ENCODE measurements at regions not wholly inside any gene's neighbourhood (a gene's known extent, or its start where the extent isn't known, plus 50 kb on each side); places are given as distances from the start of the nearest gene placed in this dataset.
"Not testable (repeated sequence)": the region's sequence is repeated elsewhere in the genome, so short reads cannot be mapped to it uniquely, and the experiment has no call there.

DNA sequence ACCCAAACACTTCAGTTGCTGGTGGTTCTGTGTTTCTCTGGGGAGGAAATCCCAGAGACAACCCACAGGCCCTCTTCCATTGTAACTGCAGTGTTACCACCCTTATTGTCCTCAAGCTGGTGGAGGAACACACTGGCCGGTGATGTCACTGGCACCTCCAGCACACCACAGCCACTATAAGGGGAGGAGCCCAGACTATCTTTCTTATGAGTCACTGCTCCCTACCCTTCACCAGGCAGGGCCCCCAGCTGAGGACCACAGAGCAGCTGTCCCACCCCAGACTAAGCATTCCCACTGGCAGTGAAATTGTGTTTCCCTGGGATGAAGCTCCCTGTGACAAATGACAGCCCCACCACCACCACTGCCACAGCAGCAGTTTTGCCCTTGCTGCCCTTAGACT is 171.8 kb upstream of the FGF16 start:
- ATAC-seq (no peak), DNase-seq (ENCODE audit: low spot score in 2 of 2) (no peak)
- Mint-ChIP-seq H3K36me3 (peaks cover 0 to under 1% of the 10 kb centered on the region in 2 donors), H3K9me3 (peaks cover 4 to 9% of the 10 kb centered on the region in 2 donors), H3K27ac (no peak overlapping the region)

DNA sequence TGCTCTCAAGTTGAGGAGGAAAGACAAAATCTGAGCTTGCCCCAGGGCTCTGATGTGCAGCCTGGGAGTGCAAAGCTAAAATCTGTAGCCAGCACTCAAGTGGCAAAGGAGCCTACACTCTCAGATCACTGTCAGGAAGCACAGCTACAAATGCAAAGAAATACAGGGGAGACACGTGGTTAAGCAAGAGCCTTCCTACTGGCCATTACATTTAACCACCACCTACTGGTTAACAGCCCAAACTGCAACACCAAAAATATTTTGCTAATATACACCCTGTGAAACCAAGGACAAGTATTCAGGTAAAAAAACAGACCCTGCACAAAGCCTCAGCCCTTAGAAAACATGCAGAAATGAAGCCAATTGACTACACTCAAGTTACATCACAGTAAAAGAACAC is 170.4 kb upstream of the FGF16 start:
- Mint-ChIP-seq H3K36me3 (peaks cover 0 to 6% of the 10 kb centered on the region in 2 donors), H3K27ac (no peak overlapping the region), H3K9me3 (peaks cover 5 to 9% of the 10 kb centered on the region in 2 donors)
- ATAC-seq (no peak), DNase-seq (ENCODE audit: low spot score in 2 of 2) (no peak)

DNA sequence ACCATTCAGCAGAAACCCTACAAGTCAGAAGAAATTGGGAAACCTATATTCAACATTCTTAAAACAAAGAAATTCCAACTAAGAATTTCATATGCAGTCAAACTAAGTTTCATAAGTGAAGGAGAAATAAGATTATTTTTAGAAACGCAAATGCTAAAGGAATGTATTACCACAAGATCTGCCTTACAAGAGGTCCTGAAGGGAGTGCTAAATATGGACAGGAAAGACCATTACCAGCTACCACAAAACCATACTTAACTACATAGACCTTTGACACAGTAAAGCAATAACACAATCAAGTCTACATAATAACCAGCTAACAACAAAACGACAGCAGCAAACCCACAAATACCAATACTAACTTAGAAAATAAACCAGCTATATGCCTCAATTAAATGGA is 169.3 kb upstream of the FGF16 start:
- no peak for ATAC-seq
- peaks cover 0 to 6% of the 10 kb centered on the region in 2 donors for H3K36me3 Mint-ChIP-seq
- no peak for DNase-seq (ENCODE audit: low spot score in 2 of 2)
- no peak overlapping the region for H3K27ac Mint-ChIP-seq
- peaks cover 5 to 9% of the 10 kb centered on the region in 2 donors for H3K9me3 Mint-ChIP-seq

- H3K36me3 Mint-ChIP-seq; H3K9me3 Mint-ChIP-seq; H3K27ac Mint-ChIP-seq; ATAC-seq; DNase-seq (ENCODE audit: low spot score in 2 of 2): not testable (repeated sequence)
Measured at GRCh38 chrX:77279373-77279772, 167.8 kb upstream of the FGF16 start.

DNA sequence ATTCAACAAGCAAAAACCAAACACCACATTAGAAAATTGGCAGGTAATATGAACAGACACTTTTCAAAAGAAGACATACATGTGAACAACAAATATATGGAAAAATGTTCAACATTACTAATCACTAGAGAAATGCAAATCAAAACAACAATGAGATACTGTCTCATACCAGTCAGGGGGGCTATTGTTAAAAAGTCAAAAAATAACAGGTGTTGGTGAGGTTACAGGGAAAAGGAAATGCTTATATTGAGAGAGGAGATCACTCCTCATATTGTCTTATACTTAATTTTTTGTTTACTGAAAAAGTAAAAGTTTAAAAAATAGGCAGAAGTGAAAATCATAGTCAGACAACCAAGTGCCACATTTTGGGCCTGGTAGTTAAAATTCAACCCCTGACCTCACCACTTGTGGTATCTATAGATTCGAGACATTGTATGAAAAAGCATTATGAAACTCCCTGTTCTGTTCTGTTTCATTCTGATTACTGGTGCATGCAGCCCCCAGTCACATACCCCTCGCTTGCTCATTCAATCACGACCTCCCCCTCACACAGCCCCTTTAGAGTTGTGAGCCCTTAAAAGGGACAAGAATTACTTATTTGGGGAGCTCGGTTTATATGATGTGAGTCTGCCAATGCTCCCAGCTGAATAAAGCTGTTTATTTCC is 153.7 kb upstream of the FGF16 start:
- Mint-ChIP-seq H3K36me3 (peaks cover 0 to 14% of the 10 kb centered on the region in 2 donors), H3K9me3 (no peaks in the 10 kb centered on the region), H3K27ac (no peak overlapping the region)
- ATAC-seq (no peak), DNase-seq (ENCODE audit: low spot score in 2 of 2) (no peak)

DNA sequence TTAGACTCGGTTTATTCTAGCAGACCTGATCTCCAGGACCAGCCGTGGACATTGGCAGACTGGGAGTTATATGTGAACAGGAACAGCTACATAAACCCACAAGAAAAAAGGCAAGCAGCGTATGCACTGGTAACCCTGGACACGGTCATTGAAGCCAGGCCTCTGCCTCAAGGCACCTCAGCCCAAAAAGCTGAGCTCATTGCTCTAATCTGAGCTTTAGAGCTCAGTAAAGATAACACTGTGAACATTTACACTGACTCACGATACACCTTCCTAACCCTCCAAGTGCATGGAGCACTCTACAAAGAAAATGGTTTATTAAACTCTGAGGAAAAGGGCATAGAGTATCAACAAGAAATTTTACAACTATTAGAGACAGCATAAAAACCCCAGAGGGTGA is 148.9 kb upstream of the FGF16 start:
- Mint-ChIP-seq H3K36me3 (peaks cover 0 to 14% of the 10 kb centered on the region in 2 donors), H3K9me3 (no peaks in the 10 kb centered on the region), H3K27ac (no peak overlapping the region)
- no peak for ATAC-seq
- no peak for DNase-seq (ENCODE audit: low spot score in 2 of 2)

DNA sequence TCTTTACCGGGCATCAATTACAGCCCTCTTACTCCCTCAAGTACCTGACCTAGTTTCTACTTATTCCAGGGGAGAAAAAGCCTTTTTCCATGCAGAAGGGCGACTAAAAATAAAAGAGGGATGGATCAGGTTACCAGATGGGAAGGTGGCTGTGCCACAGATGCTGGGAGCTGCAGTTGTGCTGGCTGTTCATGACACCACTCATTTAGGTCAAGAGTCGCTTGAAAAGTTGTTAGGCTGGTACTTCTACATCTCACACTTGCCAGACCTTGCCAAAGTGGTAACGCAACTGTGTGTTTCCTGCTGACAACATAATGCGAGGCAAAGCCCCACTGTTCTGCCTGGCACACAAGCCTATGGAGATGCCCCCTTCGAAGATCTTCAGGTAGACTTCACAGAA is 148.4 kb upstream of the FGF16 start:
- ATAC-seq (no peak), DNase-seq (ENCODE audit: low spot score in 2 of 2) (no peak)
- no peaks in the 10 kb centered on the region for H3K9me3 Mint-ChIP-seq
- no peak overlapping the region for H3K27ac Mint-ChIP-seq
- H3K36me3 Mint-ChIP-seq, result peaks cover 0 to 14% of the 10 kb centered on the region in 2 donors

DNA sequence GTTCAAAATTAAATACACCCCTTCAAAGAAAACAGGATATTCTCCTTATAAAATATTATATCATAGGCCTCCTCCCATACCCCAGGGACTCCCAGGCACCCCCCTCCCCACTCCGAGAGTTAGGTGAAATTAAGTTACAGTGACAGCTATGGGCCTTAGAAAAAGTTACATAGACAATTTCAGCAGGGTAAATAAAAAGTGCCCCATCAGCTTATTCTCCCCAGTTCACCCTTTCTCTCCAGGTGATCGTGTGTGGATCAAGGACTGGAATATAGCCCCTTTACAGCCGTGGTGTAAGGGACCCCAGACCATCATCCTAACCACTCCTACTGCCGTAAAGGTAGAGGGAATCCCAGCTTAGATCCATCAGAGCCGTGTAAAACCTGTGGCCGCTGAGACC is 147.6 kb upstream of the FGF16 start:
- ATAC-seq (no peak), DNase-seq (ENCODE audit: low spot score in 2 of 2) (no peak)
- H3K27ac Mint-ChIP-seq, result no peak overlapping the region
- H3K36me3 Mint-ChIP-seq, result peaks cover 0 to 9% of the 10 kb centered on the region in 2 donors
- H3K9me3 Mint-ChIP-seq, result no peaks in the 10 kb centered on the region

DNA sequence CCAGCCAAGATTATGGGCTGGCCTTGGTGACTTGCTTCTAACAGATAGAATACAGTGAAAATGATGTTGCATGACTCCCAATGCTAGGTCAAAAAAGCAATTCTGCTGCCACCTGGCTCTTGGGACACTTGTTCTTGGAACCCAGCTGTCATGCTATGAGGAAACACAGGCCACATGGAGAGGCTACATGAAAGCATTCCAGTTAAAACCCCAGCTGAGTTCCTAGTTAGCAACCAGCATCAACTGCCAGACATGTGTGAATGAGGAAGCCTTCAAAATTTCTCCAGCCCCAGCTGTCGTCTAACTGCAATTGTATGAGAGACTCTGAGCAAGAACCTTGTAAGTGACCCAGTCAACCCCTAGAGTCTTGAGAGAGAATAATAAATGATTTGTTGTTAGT is 105.2 kb upstream of the FGF16 start:
- DNase-seq (ENCODE audit: low spot score in 2 of 2) (no peak), ATAC-seq (no peak)
- H3K27ac Mint-ChIP-seq, result no peak overlapping the region
- no peaks in the 10 kb centered on the region for H3K36me3 Mint-ChIP-seq
- no peaks in the 10 kb centered on the region for H3K9me3 Mint-ChIP-seq

DNA sequence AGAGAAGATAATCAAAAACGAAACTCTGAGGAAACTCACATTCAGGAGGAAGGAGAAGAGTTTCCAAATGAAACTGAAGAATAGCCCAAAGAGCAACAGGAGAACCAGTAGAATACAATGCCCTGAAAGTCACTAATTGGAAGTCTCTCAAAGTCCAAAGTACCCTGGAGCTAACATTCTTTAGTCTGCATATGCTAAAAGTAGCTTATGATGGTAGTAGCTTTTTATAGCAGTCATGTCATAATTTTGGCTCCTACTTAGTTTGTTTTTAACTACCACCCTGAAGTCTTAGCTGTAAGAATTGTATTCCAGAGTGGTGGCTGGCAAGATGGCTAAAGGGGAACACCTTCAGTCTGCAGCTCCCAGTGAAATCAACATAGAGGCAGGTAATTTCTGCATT is 100.3 kb upstream of the FGF16 start:
- H3K9me3 Mint-ChIP-seq, result peaks cover 12% of the 10 kb centered on the region in 2 donors
- DNase-seq (ENCODE audit: low spot score in 2 of 2) (no peak), ATAC-seq (no peak)
- H3K27ac Mint-ChIP-seq, result no peak overlapping the region
- peaks cover 0 to 17% of the 10 kb centered on the region in 2 donors for H3K36me3 Mint-ChIP-seq

DNA sequence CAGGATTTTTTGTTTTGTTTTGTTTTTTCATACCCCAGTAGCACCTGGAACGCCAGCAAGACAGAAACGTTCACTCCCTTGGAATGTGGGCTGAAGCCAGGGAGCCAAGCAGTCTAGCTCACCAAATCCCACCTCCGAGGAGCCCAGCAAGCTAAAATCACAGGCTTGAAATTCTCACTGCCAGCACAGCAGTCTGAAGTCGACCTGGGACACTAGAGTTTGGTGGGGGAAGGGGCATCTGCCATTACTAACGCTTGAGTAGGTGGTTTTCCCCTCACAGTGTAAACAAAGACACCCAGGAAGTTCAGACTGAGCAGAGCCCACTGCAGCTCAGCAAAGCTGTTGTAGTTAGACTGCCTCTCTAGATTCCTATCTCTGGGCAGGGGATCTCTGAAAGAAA is 99.6 kb upstream of the FGF16 start:
- peaks cover 0 to 17% of the 10 kb centered on the region in 2 donors for H3K36me3 Mint-ChIP-seq
- no peak for ATAC-seq
- peaks cover 12% of the 10 kb centered on the region in 2 donors for H3K9me3 Mint-ChIP-seq
- H3K27ac Mint-ChIP-seq, result no peak overlapping the region
- no peak for DNase-seq (ENCODE audit: low spot score in 2 of 2)

DNA sequence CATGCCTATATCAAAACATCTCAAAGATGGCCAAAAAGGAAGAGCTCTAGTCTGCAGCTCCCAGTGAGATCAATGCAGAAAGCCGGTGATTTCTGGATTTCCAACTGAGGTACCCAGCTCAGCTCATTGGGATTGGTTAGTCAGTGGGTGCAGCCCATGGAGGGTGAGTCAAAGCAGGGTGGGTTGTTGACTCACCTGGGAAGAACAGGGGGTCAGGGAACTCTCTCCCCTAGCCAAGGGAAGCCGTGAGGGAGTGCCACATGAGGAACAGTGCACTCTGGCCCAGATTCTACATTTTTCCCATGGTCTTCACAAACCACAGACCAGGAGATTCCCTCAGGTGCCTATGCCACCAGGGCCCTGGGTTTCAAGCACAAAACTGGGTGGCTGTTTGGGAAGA is 57.3 kb upstream of the FGF16 start:
- DNase-seq (ENCODE audit: low spot score in 2 of 2) (no peak), ATAC-seq (no peak)
- peaks cover 0 to 11% of the 10 kb centered on the region in 2 donors for H3K36me3 Mint-ChIP-seq
- peaks cover 8 to 10% of the 10 kb centered on the region in 2 donors for H3K9me3 Mint-ChIP-seq
- H3K27ac Mint-ChIP-seq, result no peak overlapping the region

GRCh38 chrX:77390365-77390764 is 56.8 kb upstream of the FGF16 start:
- ATAC-seq; DNase-seq (ENCODE audit: low spot score in 2 of 2); H3K27ac Mint-ChIP-seq: not testable (repeated sequence)
- H3K36me3 Mint-ChIP-seq, result peaks cover 0 to 11% of the 10 kb centered on the region in 2 donors
- H3K9me3 Mint-ChIP-seq, result peaks cover 8 to 10% of the 10 kb centered on the region in 2 donors

- ATAC-seq (no peak), DNase-seq (ENCODE audit: low spot score in 2 of 2) (no peak)
- peaks cover 0 to 6% of the 10 kb centered on the region in 2 donors for H3K36me3 Mint-ChIP-seq
- H3K9me3 Mint-ChIP-seq, result peaks cover 8 to 10% of the 10 kb centered on the region in 2 donors
- no peak overlapping the region for H3K27ac Mint-ChIP-seq
Measured at GRCh38 chrX:77396781-77397180, 50.4 kb upstream of the FGF16 start.

Measured in activated naive CD4-positive, alpha-beta T cell treated with anti-CD3 and anti-CD28 coated beads, Interleukin-2, amount 50 U/mL, for 72 hours (primary cell).